RWPE2 (cell line): ENCODE measurements at regions not wholly inside any gene's neighbourhood (a gene's known extent, or its start where the extent isn't known, plus 50 kb on each side); places are given as distances from the start of the nearest gene placed in this dataset.

ENCODE experiments used
- ATAC-seq: fragments of 200-7000 bp; cut with Tn5 transposase; 3 replicates; pipeline ENCODE4 v1.9.1; 2021; ENCODE audit warnings: low read depth
- DNase-seq: peaks from one replicate; pipeline ENCODE4 v3.0.0-alpha.2; 2020; ENCODE audit warnings: low spot score
- H3K27ac ChIP-seq: fragments of 450-650 bp; 2 replicates; pipeline ENCODE4 v1.5.1; 2017; ENCODE audit warnings: mild to moderate bottlenecking; ENCODE audit not compliant: poor library complexity, severe bottlenecking
- H3K27me3 ChIP-seq: fragments of 250-450 bp; sonication (Bioruptor Pico); 2 replicates; pipeline ENCODE4 v1.5.1; 2021; ENCODE audit warnings: mild to moderate bottlenecking, moderate library complexity; ENCODE audit not compliant: insufficient read depth, poor library complexity, severe bottlenecking
- H3K36me3 ChIP-seq: fragments of 250-450 bp; sonication (Bioruptor Pico); 2 replicates; pipeline ENCODE4 v1.5.1; 2020; ENCODE audit warnings: low read depth, mild to moderate bottlenecking, moderate library complexity
- H3K4me1 ChIP-seq: fragments of 250-450 bp; sonication (Bioruptor Pico); 2 replicates; pipeline ENCODE4 v1.5.1; 2021; ENCODE audit warnings: mild to moderate bottlenecking, moderate library complexity; ENCODE audit not compliant: insufficient read depth, poor library complexity, severe bottlenecking
- H3K4me3 ChIP-seq: fragments of 250-450 bp; sonication (Bioruptor Pico); 2 replicates; pipeline ENCODE4 v1.5.1; 2021; ENCODE audit warnings: mild to moderate bottlenecking, moderate library complexity; ENCODE audit not compliant: severe bottlenecking
- H3K9me3 ChIP-seq: fragments of 250-450 bp; sonication (Bioruptor Pico); 2 replicates; pipeline ENCODE4 v1.5.1; 2021; ENCODE audit warnings: mild to moderate bottlenecking, moderate library complexity; ENCODE audit not compliant: severe bottlenecking
- TF ChIP-seq, protein P1 (sequence below): fragments of 450-650 bp; IDR thresholded peaks from one replicate; pipeline ENCODE4 v1.5.1; 2017; ENCODE audit warnings: mild to moderate bottlenecking, moderate library complexity; ENCODE audit not compliant: poor library complexity, severe bottlenecking

DNA sequence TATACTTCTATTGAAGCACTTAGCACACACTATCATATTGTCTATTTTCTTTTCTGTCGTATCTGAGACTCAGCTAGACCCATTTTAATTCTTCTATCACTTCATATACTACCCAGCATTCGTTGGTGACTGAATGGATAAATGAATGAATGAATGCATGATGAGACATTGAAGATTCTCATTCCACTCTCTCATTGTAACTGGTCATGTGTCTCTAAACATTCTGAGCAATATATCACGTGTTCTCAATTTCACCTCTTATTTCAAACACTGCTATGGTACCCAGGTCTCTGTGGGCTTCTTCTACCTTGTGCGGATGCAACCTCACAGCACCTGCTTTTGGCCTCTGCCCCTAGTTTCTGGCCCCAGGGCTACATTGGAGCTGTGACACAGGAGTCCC, 65.2 kb upstream of the USPL1 start:
- ATAC-seq = no peak
- no peaks in the 10 kb centered on the region for H3K4me1 ChIP-seq
- no peaks in the 10 kb centered on the region for H3K27me3 ChIP-seq
- TF ChIP-seq, protein P1, sequence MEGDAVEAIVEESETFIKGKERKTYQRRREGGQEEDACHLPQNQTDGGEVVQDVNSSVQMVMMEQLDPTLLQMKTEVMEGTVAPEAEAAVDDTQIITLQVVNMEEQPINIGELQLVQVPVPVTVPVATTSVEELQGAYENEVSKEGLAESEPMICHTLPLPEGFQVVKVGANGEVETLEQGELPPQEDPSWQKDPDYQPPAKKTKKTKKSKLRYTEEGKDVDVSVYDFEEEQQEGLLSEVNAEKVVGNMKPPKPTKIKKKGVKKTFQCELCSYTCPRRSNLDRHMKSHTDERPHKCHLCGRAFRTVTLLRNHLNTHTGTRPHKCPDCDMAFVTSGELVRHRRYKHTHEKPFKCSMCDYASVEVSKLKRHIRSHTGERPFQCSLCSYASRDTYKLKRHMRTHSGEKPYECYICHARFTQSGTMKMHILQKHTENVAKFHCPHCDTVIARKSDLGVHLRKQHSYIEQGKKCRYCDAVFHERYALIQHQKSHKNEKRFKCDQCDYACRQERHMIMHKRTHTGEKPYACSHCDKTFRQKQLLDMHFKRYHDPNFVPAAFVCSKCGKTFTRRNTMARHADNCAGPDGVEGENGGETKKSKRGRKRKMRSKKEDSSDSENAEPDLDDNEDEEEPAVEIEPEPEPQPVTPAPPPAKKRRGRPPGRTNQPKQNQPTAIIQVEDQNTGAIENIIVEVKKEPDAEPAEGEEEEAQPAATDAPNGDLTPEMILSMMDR = no peak
- H3K27ac ChIP-seq = no peak overlapping the region
- no peaks in the 10 kb centered on the region for H3K9me3 ChIP-seq
- no peaks in the 10 kb centered on the region for H3K36me3 ChIP-seq
- no peak for DNase-seq
- H3K4me3 ChIP-seq = no peak overlapping the region

DNA sequence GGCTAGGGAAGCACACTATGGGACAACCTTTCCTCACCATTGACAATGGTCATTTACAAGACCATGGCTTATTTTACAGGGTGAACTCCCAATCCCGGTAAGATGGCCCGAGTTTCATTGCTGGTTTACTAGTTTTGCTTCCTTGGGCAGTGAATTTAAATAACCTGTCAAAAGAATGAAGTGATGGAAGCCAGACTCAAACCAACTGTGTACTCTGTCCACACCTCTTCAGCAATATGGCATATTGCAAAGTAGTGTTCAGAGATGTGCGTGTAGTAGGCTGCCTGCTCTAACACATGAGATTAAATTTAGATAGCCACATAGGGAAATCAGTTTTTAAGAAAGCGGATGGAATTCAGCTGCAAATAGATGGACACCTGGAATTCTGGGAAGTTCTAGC, 58.4 kb upstream of the USPL1 start:
- Histone ChIP-seq H3K9me3 (no peaks in the 10 kb centered on the region), H3K4me1 (no peaks in the 10 kb centered on the region), H3K4me3 (no peak overlapping the region), H3K36me3 (no peaks in the 10 kb centered on the region), H3K27me3 (no peaks in the 10 kb centered on the region), H3K27ac (no peak overlapping the region)
- DNase-seq (no peak), ATAC-seq (no peak)
- TF ChIP-seq, protein P1 = no peak

DNA sequence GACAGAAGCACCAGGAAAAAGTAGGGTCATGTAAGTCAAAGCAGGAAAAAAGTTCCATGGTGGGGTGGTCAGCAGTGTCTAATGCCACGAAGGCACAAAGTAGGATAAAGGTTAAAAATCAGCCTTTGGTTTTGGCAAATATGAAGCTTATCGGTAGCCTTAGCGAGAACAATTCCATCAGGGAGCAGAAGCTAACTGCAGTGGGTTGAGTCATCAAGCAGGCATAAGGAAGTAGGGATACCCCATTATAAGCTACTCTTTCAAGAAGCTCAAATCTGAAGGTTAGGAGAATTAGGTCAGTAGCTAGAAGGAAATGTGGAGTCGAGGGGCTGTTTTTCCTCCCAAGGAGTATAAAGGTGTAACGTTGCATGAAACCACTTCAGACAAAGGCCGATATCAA, 57.5 kb upstream of the USPL1 start:
- DNase-seq (no peak), ATAC-seq (no peak)
- TF ChIP-seq, protein P1 = no peak
- Histone ChIP-seq H3K36me3 (no peaks in the 10 kb centered on the region), H3K27me3 (no peaks in the 10 kb centered on the region), H3K27ac (no peak overlapping the region), H3K4me1 (no peaks in the 10 kb centered on the region), H3K4me3 (no peak overlapping the region), H3K9me3 (no peaks in the 10 kb centered on the region)

DNA sequence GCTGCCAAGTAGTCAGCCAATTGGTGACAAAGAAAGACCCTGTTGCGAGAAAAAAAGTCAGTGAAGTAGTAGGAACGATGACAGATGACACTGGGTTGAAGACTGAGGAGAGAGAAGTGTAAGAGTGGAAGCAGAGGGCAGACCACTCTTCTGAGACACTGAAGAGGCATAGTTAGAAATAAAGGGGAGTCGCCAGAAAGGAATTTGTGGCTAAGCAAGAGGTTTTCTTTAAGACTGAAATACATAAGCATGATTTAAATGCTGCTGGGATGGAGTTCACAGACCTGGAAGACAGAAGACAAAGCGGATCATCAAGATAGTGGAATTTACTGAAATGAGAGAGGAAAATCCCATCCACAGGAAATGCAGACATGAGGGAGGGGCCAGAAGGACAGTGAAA, 56.2 kb upstream of the USPL1 start:
- no peaks in the 10 kb centered on the region for H3K4me1 ChIP-seq
- ATAC-seq (no peak), DNase-seq (no peak)
- no peaks in the 10 kb centered on the region for H3K36me3 ChIP-seq
- TF ChIP-seq, protein P1 = no peak
- H3K27me3 ChIP-seq = no peaks in the 10 kb centered on the region
- no peaks in the 10 kb centered on the region for H3K9me3 ChIP-seq
- no peak overlapping the region for H3K4me3 ChIP-seq
- H3K27ac ChIP-seq = no peak overlapping the region

DNA sequence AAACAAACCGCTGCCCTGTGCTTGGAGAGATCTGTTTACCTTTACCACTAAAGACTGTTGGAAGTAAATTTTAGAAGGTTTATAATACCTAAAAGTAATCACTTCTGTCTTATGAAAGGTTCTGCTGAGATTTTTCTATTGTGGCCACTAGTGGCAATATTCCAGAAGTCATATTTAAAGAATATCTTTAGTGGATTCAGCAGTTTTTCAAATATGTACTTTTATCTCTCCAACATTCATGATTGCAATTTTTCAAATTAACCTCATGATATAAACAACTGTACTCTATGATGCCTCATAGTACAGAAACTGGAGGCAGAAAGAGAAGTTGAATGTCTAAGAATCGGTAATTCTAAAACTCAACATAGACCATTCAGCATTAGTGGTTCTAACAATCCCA, 53.2 kb upstream of the USPL1 start:
- no peaks in the 10 kb centered on the region for H3K27me3 ChIP-seq
- TF ChIP-seq, protein P1 = no peak

More for the DNA sequence above, 53.2 kb upstream of the USPL1 start:
- no peak for DNase-seq
- Histone ChIP-seq H3K4me1 (peaks cover under 1% of the 10 kb centered on the region), H3K27ac (no peak overlapping the region), H3K4me3 (no peak overlapping the region), H3K36me3 (no peaks in the 10 kb centered on the region), H3K9me3 (no peaks in the 10 kb centered on the region)
- ATAC-seq = no peak
